HS-5 (cell line): ENCODE measurements at regions not wholly inside any gene's neighbourhood (a gene's known extent, or its start where the extent isn't known, plus 50 kb on each side); places are given as distances from the start of the nearest gene placed in this dataset.

ENCODE experiments used
- DNase-seq: peaks from one replicate; pipeline ENCODE4 v3.0.0-alpha.2; 2012; ENCODE audit warnings: low read depth

- no peak for DNase-seq
These were observed 269.5 kb downstream of the MAP2K4 start for GRCh38 chr17:12290207-12290606.

- DNase-seq, result no peak
These were observed 275.5 kb downstream of the MAP2K4 start for GRCh38 chr17:12296209-12296625.

- DNase-seq, result no peak
These were observed 280.9 kb downstream of the MAP2K4 start for GRCh38 chr17:12301551-12301950.

GRCh38 chr17:12302711-12303110 lies 282.0 kb downstream of the MAP2K4 start:
- no peak for DNase-seq

GRCh38 chr17:12310811-12311210 lies 290.1 kb downstream of the MAP2K4 start:
- DNase-seq, result no peak

- DNase-seq, result no peak
These were observed 292.0 kb downstream of the MAP2K4 start for GRCh38 chr17:12312692-12313091.

GRCh38 chr17:12313786-12314185 lies 293.1 kb downstream of the MAP2K4 start:
- no peak for DNase-seq

GRCh38 chr17:12316021-12316420 lies 295.3 kb downstream of the MAP2K4 start:
- DNase-seq, result no peak

- DNase-seq, result no peak
These were observed 298.0 kb downstream of the MAP2K4 start for GRCh38 chr17:12318571-12319266.

- DNase-seq, result no peak
These were observed 299.6 kb downstream of the MAP2K4 start for GRCh38 chr17:12320286-12320685.

GRCh38 chr17:12328204-12328603 lies 307.5 kb downstream of the MAP2K4 start:
- no peak for DNase-seq

- no peak for DNase-seq
These were observed 309.8 kb downstream of the MAP2K4 start for GRCh38 chr17:12330456-12330855.

GRCh38 chr17:12341328-12341727 lies 320.7 kb downstream of the MAP2K4 start:
- no peak for DNase-seq

- no peak for DNase-seq
These were observed 321.5 kb downstream of the MAP2K4 start for GRCh38 chr17:12342161-12342560.

GRCh38 chr17:12342609-12343435 lies 322.1 kb downstream of the MAP2K4 start:
- no peak for DNase-seq

GRCh38 chr17:12348476-12348875 lies 317.2 kb upstream of the MYOCD start:
- no peak for DNase-seq

GRCh38 chr17:12349297-12349696 lies 316.4 kb upstream of the MYOCD start:
- no peak for DNase-seq

- DNase-seq, result no peak
These were observed 313.6 kb upstream of the MYOCD start for GRCh38 chr17:12352127-12352526.

GRCh38 chr17:12357600-12357999 lies 308.1 kb upstream of the MYOCD start:
- no peak for DNase-seq

- DNase-seq, result no peak
These were observed 307.2 kb upstream of the MYOCD start for GRCh38 chr17:12358477-12358876.

- DNase-seq, result no peak
These were observed 302.7 kb upstream of the MYOCD start for GRCh38 chr17:12362853-12363455.

- DNase-seq, result no peak
These were observed 299.9 kb upstream of the MYOCD start for GRCh38 chr17:12365805-12366204.

GRCh38 chr17:12369065-12369464 lies 296.6 kb upstream of the MYOCD start:
- no peak for DNase-seq
